ENCODE measurements at regions not wholly inside any gene's neighbourhood (a gene's known extent, or its start where the extent isn't known, plus 50 kb on each side); places are given as distances from the start of the nearest gene placed in this dataset.
"Not testable (repeated sequence)": the region's sequence is repeated elsewhere in the genome, so short reads cannot be mapped to it uniquely, and the experiment has no call there.

DNA sequence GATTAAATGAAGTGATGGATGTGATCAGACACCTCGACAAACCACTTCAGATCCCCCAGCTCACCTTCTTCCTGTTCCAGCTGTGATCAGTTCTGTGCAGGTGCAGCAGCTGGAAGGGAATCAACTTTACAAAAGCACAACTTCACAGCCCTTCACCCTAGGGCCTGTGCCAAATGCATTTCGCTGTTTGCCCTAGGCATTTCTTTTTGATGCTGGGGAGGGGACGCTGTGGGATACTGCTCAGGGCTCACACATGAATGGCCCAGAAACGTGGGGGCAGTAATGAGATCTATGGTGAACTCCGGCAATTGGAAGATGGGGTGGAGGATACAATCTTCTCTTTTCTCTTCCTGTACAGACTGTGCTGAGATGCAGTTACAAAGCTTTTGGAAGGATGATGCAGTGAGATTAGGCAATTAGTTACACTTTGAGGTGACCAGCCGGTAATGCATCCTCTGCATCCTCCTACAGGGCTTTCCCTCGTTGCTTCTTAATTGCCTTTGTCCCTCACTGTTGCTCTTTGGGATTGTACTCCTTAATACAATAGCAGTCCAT is 215.1 kb upstream of the PITX2 start:
- DNase-seq (ENCODE audit: low read depth in 2 of 3, low spot score in 2 of 3), result no peak

DNA sequence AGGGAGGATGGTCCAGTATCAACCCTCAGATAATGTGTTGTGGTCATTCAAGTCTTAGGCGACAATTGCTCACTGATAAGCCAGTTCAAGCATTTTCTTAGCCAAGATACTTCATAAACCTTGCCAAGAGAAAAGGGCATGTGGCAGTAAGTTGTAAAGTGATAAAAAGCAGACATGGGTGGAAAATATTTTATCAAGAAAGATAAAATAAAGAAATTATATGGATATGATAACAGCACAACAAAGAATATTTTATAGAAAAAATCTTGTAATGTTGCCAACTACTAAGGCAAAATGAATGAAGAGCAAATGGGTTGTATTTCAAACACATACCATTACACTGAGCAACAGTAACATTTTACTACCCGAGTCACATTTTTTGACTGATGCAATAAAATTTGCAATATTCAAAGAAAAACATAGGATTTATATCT is 217.4 kb upstream of the PITX2 start:
- DNase-seq (ENCODE audit: low read depth in 2 of 3, low spot score in 2 of 3), result no peak

DNA sequence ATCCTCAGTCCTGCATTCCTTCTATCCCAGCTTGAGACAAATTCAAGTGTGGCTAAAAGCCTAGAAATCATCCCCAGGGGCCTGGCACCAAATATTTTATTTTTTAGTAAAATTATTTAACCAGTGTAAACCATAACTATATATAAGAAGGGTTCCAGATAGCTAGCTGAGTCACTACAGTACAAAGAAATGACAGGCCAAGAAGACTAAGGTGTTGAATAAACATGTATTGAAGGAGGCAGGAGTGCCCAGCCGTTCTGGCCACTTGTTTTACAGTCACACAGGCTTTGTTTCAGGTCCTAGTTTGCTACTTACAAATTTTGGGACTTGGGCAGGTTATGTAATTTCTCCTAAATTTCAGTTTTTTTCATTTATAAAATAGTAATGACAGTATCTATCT is 225.9 kb upstream of the PITX2 start:
- no peak for DNase-seq (ENCODE audit: low read depth in 2 of 3, low spot score in 2 of 3)

DNA sequence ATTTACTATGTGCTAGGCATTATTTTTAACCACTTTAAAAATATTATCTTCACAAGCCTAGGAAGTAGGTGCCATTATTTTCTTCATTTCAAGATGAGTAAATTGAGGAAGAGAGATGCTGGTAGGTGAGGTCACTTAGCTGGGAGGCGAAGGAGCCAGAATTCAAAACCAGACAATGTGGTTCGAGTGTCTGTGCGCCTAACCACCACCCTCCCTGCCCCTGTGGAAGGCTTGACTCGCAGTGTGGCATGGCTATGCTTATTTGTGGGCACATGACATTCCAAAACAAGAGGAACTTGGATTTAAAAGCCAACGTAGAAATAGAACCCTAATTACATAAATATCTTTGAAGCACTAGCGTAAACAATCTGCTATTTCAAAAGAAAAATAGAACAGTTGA is 226.6 kb upstream of the PITX2 start:
- no peak for DNase-seq (ENCODE audit: low read depth in 2 of 3, low spot score in 2 of 3)

DNA sequence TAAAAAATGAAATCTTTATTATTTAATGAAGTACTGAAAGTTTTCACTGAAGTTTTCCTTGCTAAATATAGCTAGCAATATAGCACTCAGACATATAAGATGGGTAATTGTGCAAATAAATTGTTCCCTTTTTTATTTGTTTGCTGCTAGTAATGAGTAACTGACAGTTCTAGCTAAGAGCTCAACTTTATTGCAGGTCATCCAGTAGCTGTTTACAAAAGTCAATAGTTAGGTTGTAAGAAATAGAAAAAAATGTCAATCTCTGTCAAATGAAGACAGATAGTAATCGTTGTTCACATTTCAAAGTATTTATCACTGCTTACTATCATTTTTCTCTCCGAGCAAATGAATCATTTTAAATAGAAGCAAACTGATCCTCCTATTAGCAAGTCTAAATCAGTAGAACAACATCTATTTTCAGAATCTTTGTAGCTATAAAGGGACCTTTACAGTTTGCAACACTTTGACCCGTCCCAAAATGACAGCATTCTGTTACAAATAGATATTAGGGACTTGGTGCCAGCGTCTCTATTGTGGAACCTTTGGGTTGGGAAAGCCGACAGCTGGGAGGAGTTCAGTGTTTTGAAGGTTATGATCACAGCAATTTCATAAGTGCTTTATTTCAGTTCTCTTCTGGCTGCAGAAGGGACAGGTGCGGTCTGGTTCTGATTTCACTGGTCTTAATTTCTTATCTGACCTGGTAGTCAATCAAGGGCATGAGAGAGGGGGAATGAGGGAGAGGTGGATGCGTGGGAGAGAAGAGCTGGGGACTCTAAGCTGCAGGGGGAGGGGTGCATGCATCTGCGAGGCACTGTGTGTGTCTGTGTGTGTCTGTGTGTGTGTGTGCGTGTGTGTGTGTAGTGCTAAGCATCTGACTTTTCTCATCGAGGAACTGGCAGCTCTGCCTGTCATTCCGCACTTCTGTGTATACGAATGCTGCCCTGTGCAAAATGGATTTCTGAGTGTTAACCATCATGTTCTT is 227.9 kb upstream of the PITX2 start:
- DNase-seq (ENCODE audit: low read depth in 2 of 3, low spot score in 2 of 3), result no peak

DNA sequence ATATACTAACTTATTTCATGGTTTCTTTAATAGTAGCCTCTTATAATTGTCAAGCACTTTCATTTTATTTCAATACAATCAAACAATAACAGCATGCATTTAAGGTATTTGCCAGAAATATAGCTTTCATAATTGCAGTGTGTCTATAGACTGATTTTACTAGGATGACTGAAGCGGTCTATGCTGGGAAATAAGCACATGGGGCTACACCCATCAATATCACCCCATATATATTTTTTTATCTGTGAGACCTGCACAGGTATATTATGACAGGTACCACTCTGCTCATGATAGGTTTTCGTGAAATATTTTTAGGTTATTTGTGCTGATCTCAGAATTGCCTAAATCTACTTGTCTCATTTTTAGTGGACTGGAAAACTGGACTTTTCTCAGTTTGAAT is 229.1 kb upstream of the PITX2 start:
- DNase-seq (ENCODE audit: low read depth in 2 of 3, low spot score in 2 of 3), result no peak

DNA sequence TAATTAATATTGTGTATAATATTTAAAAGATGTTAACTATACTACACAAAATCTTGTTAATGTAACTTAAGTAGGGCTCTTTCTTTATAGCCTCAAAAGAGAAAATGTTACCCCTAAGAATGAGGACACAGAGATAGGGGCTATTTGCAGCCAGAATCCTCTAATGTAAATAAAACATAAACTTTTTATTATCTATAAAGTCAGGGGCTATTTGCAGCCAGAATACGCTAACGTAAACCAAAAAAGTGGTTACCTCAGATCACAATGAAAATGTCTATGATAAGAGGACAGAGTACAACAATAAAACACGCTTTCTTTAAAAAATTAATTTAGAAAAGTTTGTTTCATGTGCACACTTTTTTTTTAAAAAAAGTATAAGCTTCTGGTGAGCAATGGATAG is 229.9 kb upstream of the PITX2 start:
- DNase-seq (ENCODE audit: low read depth in 2 of 3, low spot score in 2 of 3), result no peak

DNA sequence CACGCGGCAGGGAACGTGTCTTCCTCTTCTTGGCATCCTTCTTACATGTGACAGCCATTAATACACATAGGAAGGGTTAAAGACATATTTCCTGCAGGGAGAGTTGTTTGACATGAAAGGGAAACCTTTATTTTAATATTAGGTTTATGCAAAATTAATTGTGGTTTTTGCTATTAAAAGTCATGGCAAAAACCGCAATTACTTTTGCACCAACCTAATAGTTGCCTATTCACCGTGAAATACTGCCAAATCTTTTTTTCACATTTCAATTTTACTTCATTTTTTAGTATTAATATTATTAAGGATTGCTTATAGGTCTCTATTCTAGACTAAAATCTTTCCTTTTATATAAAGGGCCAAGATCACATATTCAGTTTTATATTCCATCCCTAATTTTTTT is 230.4 kb upstream of the PITX2 start:
- no peak for DNase-seq (ENCODE audit: low read depth in 2 of 3, low spot score in 2 of 3)

DNA sequence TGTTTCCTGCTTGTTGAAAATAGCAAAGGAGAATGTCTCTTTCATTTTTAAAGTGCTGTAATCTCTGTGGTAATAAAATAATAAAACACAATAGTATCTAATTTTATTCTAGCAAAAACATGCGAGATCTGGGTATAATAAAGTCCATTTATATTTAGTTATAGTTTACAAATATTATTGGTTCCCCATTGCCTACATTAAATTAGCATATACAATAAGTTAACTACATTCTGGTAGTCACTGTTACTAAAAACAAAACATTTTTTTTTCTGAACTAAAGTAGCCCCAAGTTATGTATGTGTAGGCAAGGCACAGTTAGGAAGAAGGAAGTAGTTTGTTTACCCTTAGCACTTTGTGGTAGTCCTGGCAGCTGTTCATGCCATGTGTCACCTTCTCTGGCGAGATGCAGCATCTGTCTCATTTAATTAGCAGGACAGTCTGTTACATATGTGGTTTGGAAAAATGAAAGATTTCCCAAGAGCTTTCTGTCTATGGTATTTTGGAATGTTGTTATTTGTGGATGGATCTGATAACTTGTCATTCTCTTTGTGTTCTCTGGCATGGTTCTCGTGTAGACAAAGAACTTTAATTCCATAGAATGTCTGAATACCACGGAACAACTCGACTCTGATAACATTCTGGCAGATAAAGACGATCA is 231.3 kb upstream of the PITX2 start:
- no peak for DNase-seq (ENCODE audit: low read depth in 2 of 3, low spot score in 2 of 3)

DNA sequence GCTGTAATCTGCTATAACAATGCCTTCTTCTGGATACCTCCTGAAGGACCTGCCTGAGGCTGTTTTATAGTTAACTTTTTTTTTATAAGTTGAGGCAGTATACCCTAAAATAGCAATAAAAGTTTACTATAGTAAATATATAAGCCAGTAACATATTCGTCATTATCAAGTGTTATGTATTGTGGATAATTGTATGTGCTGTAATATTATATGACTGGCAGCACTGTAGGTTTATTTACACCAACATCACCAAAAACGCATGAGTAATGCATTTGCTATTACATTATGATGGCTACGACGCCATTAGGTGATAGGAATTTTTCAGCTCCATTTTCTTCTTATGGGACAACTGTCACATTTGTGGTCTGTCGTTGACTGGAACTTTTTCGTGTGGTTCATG is 237.2 kb upstream of the PITX2 start:
- no peak for DNase-seq (ENCODE audit: low read depth in 2 of 3, low spot score in 2 of 3)

DNA sequence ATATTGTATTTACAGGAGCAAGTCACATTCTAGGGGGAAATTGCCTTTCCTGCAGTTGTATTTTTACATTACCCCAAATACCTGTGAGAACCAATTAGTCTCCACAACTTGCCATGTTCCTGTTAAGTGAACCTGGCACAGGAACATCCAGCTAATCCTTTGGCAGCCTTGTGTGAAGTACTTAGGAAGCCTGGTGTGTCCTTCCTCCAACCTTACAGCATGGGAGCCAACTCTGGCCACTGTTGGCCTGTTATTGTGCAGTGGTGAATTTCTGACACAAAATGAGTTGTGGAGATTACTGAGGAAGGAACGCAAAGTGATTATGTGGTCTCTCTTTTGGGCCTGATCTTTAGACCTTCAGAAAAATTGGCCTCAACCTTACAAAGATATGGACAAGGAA is 238.0 kb upstream of the PITX2 start:
- no peak for DNase-seq (ENCODE audit: low read depth in 2 of 3, low spot score in 2 of 3)

DNA sequence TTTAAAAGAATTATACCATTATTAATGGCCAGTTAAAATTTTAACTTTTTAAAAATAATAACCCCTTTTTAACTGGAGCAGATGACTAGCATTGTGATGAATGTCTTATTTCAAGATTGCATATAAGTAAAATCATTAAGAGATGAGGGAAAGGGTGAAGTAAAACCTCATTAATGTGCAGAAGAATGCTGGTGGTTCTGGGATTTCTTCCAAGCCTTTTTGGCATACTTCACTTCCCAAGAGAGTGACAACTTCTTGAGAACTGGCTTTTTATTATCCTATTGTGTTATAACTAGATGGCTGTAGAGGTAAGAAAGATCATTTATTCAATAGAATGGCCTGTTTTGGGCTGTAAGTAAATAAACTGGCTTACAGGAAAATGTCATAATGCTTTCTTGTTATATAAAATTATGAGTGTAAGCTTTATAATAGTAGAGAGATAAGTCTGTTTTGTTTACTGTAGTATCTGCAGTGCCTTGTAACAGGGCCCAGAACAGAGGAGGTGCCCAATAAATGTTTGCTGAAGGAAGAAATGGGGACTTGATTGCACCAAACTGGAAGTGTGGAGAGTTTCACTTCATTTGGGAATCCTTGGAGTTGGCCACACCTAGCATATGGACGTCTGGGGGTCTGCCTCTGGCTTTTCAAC is 242.9 kb upstream of the PITX2 start:
- no peak for DNase-seq (ENCODE audit: low read depth in 2 of 3, low spot score in 2 of 3)

DNA sequence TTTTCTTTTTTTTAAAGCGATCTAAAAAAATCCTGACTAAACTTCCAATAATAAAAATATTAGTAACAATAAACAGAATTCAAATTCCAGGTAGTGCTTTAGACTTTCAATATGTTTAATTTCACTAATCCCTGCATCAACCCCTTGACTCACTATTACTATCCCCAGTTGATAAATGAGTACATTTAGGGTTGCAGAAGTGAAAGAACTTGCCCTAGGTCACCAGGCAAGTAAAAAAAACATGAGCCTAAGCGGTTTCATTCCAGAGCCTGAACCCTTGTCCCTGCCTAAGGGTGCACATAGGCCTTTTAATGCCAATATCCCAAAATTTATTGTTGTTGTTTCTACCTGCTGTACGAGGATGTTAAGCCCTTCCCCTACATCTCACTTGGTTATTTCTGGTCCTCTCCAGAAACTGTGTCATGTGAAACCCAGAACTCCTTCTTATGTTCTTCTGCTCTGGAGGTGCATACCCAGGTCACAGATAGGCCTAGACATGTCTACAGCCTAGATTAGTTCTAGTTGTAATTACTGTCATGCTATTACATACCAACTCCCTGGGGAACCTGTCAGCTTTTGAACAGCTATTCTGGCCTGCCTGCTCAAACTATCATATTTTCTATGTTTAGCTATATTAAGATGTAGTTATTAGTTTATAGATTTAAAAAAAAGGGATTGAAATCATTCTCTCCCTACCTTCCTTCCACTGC is 244.5 kb upstream of the PITX2 start:
- DNase-seq (ENCODE audit: low read depth in 2 of 3, low spot score in 2 of 3), result no peak

DNA sequence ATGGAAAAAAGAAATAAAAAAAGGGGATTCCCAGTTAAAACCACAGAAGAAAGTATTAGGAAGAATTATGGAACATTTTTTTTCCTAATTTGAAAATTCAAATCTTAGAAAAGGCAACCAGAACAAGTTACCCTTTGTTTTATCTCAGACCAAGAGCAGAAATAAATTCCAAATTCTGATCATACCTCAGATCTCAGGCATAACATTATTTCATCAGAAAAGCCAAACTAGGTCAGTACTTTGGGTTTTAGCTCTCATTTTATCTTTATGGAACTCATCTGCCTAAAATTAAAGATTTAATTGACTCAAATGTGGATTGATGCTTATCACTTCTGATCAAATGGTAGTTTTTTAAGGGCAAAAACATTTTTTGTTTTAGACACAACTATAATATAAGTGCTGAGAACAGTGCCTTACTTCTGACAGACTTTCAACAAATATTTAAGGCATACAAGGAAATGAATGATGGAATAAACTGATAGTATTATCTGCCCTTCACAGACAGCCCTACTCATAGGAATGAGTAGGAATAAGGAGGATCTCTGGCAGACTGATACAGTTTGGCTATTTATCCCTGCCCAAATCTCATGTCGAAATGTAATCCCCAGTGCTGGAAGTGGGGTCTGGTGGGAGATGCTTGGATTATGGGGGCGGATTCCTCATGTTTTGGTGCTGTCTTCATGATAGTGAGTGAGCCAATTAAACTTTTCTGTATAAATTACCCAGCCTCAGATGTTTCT is 245.3 kb upstream of the PITX2 start:
- DNase-seq (ENCODE audit: low read depth in 2 of 3, low spot score in 2 of 3), result no peak

DNA sequence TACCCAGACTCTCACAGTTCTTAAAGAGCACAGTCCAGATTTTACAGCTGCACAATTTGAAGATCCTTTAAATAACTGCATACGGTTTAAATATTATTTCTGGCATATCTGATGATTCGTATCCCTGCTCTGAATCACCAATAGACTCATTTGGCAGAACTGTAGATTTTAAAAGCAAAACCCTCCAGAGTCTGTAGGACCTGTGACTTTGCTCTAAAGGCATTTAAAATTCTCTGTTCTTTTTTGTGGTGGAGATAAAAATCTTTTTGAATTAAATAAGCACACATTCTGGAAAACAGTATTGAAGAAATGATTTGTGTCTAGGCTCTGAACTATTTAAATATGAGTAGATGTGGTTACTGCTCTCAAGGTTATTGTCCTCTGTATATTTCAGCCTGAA is 246.2 kb upstream of the PITX2 start:
- no peak for DNase-seq (ENCODE audit: low read depth in 2 of 3, low spot score in 2 of 3)

DNA sequence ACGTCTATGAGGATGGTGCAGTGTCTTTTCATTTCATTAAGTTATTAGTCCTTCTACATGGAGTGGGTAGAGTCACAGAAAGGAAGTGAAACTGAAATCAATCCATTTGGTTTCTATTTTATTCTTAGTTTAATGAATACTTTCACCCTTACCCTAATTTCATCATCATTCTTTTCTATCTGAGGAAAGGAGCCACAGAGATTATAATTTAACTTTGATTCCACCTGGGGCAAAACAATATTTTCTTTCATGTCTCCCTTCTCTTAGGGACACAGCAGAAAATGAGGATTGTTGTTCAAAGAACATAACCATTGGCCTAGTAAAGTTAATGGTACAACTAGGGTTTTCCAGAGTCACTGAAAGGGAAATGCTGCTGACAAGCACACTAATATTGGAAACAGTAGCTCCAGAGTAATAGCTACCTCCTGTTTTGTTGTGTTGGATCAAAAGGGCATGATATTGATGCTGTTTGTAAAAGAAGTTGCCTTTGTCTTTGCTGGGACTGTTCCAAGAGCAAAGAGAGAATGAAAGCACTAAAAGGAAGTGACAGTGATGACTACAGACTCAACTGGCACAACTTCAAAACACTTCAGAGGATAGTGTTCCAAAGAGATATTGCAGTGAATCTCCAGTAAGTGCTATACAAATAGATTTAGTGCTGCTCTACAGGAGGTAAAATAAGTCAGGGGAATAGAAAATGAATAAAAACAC is 247.1 kb upstream of the PITX2 start:
- DNase-seq (ENCODE audit: low read depth in 2 of 3, low spot score in 2 of 3), result no peak

DNA sequence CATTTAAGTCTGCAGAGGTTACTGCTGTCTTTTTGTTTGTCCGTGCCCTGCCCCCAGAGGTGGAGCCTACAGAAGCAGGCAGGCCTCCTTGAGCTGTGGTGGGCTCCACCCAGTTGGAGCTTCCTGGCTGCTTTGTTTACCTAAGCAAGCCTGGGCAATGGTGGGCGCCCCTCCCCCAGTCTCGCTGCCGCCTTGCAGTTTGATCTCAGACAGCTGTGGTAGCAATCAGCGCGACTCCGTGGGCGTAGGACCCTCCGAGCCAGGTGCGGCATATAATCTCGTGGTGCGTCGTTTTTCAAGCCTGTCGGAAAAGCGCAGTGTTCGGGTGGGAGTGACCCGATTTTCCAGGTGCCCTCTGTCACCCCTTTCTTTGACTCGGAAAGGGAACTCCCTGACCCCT is 253.3 kb upstream of the PITX2 start:
- DNase-seq (ENCODE audit: low read depth in 2 of 3, low spot score in 2 of 3), result not testable (repeated sequence)

DNA sequence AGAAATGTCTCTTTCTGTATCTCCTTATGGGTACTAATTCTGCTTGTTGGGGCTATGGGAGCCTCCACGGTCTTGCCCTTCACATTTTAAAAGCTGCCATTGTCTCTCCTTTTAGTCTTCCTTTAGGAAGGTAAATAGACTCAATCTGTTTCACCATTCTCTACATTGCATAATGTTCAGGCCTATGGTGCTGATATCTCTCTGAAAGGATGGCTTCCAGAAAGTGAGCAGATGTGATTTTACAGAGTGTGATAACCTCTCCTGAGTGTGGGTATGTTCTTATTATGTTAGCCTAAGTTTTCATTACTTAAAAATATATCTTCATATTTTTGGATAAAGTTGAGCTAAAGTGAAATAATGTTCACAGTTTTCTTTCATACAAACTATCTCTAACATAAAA is 254.0 kb upstream of the PITX2 start:
- DNase-seq (ENCODE audit: low read depth in 2 of 3, low spot score in 2 of 3), result no peak

DNA sequence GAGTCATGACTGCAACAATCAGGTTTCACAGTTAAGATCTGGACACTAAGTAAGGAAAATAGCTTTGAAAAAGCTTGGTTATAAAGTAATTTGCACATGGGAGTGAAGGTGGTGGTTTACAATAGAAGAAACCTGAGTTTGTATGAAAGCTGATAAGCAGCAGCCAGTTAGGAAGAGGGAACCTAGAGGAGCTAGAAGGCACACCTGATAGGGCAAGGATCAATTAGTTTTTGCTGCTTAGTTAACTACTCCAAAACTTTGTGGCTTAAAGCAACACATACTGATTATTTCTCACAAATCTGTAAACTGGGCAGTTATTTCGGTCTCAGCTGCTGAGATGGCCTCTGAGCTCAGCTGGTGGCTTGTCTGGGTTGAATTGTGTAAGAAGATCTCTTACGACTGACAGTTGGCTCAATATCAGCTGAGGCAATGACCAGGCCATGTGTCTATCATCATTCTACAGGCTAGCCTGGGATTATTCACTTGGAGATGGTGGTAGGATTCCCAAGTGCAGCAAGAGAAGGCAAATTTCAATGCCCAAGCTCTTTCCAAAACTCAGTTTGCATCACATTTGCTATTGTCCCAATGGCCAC is 255.0 kb upstream of the PITX2 start:
- no peak for DNase-seq (ENCODE audit: low read depth in 2 of 3, low spot score in 2 of 3)

Data from hematopoietic multipotent progenitor cell (in vitro differentiated cells).